ENCODE measurements at regions not wholly inside any gene's neighbourhood (a gene's known extent, or its start where the extent isn't known, plus 50 kb on each side); places are given as distances from the start of the nearest gene placed in this dataset.

DNA sequence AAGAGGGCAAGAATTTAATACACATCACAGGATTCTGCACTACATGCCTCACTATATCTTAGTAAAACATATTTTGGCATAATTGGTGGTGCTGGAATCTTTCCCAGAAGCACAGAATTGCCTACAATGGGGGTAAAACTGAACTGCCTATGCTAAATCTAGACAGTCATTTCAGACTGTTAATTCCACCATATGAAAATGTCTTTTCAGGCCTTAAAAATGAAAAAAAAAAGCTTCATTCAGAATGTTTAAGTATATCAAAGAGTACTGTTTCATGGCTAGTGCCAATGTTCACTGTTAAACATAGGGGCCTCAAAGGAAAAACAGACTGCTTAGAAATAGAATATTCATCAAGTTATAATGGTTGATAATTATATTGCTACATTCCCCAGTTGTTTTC is 797.0 kb downstream of the PCDH19 start:
- intact Hi-C loops (cut with DNase I): no loop called here
- no peak for TF ChIP-seq POLR2A (IDR thresholded peaks at IDR 0.05)
- TF ChIP-seq, protein P1, sequence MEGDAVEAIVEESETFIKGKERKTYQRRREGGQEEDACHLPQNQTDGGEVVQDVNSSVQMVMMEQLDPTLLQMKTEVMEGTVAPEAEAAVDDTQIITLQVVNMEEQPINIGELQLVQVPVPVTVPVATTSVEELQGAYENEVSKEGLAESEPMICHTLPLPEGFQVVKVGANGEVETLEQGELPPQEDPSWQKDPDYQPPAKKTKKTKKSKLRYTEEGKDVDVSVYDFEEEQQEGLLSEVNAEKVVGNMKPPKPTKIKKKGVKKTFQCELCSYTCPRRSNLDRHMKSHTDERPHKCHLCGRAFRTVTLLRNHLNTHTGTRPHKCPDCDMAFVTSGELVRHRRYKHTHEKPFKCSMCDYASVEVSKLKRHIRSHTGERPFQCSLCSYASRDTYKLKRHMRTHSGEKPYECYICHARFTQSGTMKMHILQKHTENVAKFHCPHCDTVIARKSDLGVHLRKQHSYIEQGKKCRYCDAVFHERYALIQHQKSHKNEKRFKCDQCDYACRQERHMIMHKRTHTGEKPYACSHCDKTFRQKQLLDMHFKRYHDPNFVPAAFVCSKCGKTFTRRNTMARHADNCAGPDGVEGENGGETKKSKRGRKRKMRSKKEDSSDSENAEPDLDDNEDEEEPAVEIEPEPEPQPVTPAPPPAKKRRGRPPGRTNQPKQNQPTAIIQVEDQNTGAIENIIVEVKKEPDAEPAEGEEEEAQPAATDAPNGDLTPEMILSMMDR (IDR thresholded peaks at IDR 0.05): no peak
- Histone ChIP-seq H3K4me3 (no peak overlapping the region), H3K36me3 (no peaks in the 10 kb centered on the region), H3K27me3 (no peaks in the 10 kb centered on the region), H3K27ac (no peak overlapping the region), H3K9me3 (no peaks in the 10 kb centered on the region), H3K4me1 (no peaks in the 10 kb centered on the region)
- no peak for DNase-seq

DNA sequence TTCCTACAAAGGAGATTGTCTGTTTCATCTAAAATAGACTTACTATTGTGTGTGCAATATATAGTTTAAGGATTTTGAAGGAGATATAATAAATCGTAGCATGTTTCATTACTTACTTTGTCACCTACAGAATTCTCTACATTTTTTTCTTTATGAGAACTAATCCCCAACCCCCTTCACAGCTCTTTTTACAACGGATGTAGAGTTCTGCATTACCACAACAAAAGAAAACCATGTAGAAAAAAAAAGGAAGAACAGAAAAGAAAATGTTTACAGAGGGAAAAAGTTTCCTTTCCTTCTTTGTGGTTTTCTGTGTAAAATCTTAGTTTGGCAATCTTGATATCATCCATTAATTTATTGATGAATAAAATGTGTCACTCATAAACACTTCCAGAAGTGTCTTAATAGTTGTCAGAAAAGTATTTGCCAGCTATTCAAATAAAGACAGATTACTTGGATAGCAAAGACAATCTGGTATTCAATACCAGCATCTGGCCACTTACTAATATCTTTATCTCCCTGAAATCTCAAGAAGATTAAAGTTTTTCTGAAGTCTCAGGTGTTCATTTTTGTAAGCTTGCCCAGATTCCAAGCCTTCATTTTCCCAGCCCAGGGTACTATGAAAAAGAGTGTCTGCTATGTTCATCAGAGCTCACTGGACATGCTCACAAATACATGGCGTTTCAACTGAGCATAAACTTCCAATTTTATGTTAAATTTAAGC is 806.8 kb downstream of the PCDH19 start:
- H3K9me3 ChIP-seq: no peaks in the 10 kb centered on the region
- H3K27me3 ChIP-seq: peaks cover 0 to 4% (median 0%) of the 10 kb centered on the region in 4 donors
- WGBS, 2 donors: 11 to 20% methylated on average over 3 of the region's 3 CpGs
- no peak overlapping the region for H3K27ac ChIP-seq
- no peaks in the 10 kb centered on the region for H3K4me1 ChIP-seq
- DNase-seq: no peak
- TF ChIP-seq, protein P1 (IDR thresholded peaks at IDR 0.05): no peak
- TF ChIP-seq POLR2A (IDR thresholded peaks at IDR 0.05): no peak
- no peaks in the 10 kb centered on the region for H3K36me3 ChIP-seq
- H3K4me3 ChIP-seq: no peak overlapping the region
- intact Hi-C loops (cut with DNase I): no loop called here

DNA sequence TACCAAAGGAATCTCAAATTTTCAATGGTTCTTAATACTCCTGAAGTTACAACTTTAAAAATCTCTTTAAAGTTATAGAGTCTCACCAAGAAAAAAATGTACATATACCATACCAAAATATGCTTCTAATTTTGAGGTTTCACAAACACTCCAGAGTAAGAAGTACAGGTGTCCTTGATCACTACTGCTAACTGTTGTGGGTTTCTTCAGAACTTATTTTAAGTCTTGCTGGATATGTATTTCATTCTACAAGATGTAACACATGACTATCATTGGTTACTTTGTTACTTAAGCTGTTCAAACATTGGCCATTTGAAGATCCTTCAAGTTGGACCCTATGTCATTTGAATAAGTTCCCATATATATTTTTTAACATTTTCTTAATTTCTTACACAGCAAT is 808.0 kb downstream of the PCDH19 start:
- Histone ChIP-seq H3K4me1 (no peaks in the 10 kb centered on the region), H3K27me3 (peaks cover 0 to 4% (median 0%) of the 10 kb centered on the region in 4 donors), H3K9me3 (no peaks in the 10 kb centered on the region), H3K36me3 (no peaks in the 10 kb centered on the region), H3K4me3 (no peak overlapping the region), H3K27ac (no peak overlapping the region)
- no peak for DNase-seq
- intact Hi-C loops (cut with DNase I): no loop called here
- no peak for TF ChIP-seq POLR2A (IDR thresholded peaks at IDR 0.05)
- TF ChIP-seq, protein P1 (IDR thresholded peaks at IDR 0.05): no peak

DNA sequence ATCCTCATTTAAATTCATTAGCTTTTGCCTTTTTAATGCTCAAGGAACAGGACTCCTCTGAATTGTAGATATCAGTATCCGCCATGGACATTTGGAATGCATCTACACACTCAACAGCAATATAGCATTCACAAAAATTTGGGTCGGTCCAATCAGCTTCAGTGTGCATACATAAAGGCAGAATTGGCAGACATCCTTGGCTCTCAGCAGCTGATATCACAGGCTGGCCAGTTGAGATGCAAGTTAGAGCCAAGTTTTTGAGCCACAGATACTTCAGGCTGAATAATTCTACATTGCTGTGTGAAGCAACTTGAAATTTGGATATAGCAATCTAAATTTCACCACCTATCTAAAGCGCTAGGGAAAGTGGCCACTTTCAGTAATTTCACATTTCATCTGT is 821.1 kb downstream of the PCDH19 start:
- no peak overlapping the region for H3K4me3 ChIP-seq
- WGBS, 2 donors: 82 to 84% methylated on average over 3 of the region's 3 CpGs
- TF ChIP-seq POLR2A (IDR thresholded peaks at IDR 0.05): no peak
- TF ChIP-seq, protein P1 (IDR thresholded peaks at IDR 0.05): no peak
- no peaks in the 10 kb centered on the region for H3K4me1 ChIP-seq
- H3K27me3 ChIP-seq: no peaks in the 10 kb centered on the region
- no peaks in the 10 kb centered on the region for H3K9me3 ChIP-seq
- no peak overlapping the region for H3K27ac ChIP-seq
- intact Hi-C loops (cut with DNase I): no loop called here
- no peak for DNase-seq
- no peaks in the 10 kb centered on the region for H3K36me3 ChIP-seq

DNA sequence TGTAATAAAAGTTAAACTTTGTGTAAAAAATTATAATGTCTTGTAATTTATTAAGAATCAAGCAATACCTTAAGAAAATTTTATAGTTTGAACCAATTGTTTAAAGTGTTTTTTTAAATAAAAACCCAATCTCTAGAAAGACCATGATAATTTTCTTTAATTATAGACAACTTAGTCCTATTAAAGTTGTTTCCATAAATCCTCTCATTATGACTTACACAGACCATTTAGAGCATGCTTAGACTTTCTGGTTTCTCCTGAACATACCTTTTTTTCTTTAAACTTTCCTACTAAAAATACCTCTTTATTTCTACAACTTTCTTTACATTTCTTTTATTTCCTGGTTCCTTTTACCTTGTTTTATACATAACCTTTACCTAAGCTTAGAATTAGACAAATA is 837.4 kb downstream of the PCDH19 start:
- no peak for DNase-seq
- intact Hi-C loops (cut with DNase I): no loop called here
- H3K4me3 ChIP-seq: no peak overlapping the region
- peaks cover 0 to 9% (median 0%) of the 10 kb centered on the region in 3 donors for H3K9me3 ChIP-seq
- no peak overlapping the region for H3K27ac ChIP-seq
- H3K4me1 ChIP-seq: no peaks in the 10 kb centered on the region
- TF ChIP-seq POLR2A (IDR thresholded peaks at IDR 0.05): no peak
- TF ChIP-seq, protein P1 (IDR thresholded peaks at IDR 0.05): no peak
- H3K36me3 ChIP-seq: no peaks in the 10 kb centered on the region
- H3K27me3 ChIP-seq: no peaks in the 10 kb centered on the region

All from esophagus squamous epithelium (tissue), 5 donors.